Prostate gland (tissue), 2 donors: ENCODE measurements at regions not wholly inside any gene's neighbourhood (a gene's known extent, or its start where the extent isn't known, plus 50 kb on each side); places are given as distances from the start of the nearest gene placed in this dataset.

Experiments used
- DNase-seq: peaks from one replicate; pipeline ENCODE4 v3.0.0-alpha.2; 2019; ENCODE audit warnings: low spot score
- H3K27ac ChIP-seq, 2 donors: fragments of 200-600 bp; sonication (generic); 2 replicates each; pipeline ENCODE4 v1.5.1; 2017 to 2019
- H3K27me3 ChIP-seq: fragments of 200-600 bp; sonication (generic); replicated peaks from 2 replicates; pipeline ENCODE4 v1.5.1; 2019; ENCODE audit not compliant: insufficient read depth
- H3K36me3 ChIP-seq, 2 donors: fragments of 200-600 bp; sonication (generic); 1 replicate in 1 of 2; 2 replicates in 1 of 2; pipeline versions ENCODE4 v1.5.1 to v1.8.1; 2017 to 2019
- H3K4me1 ChIP-seq: fragments of 200-600 bp; sonication (generic); replicated peaks from 2 replicates; pipeline ENCODE4 v1.5.1; 2019
- H3K4me3 ChIP-seq, 2 donors: fragments of 200-600 bp; sonication (generic); 2 replicates each; pipeline ENCODE4 v1.5.1; 2017 to 2019
- H3K9me3 ChIP-seq: fragments of 200-600 bp; sonication (generic); 2 replicates; pipeline ENCODE4 v1.5.1; 2017
- POLR2A ChIP-seq: fragments of 450-650 bp; IDR thresholded peaks from one replicate; pipeline ENCODE4 v1.6.1; 2016; ENCODE audit warnings: antibody characterized with exemption, mild to moderate bottlenecking
- POLR2AphosphoS5 ChIP-seq: sonication (generic); formaldehyde crosslinking; IDR thresholded peaks from one replicate; pipeline ENCODE4 v1.6.1; 2017; ENCODE audit warnings: antibody characterized with exemption
- WGBS: methylation state at CpG from one replicate; pipeline ENCODE4 v1.1.5; 2018; 5-methylcytosine and 5-hydroxymethylcytosine counted together
- intact Hi-C: fragments of 100-400 bp; cut with DNase I; formaldehyde crosslinking; loops from one replicate; pipeline ENCODE4 v1.14.2; 2022
- TF ChIP-seq, protein P1 (sequence below), 4 experiments: fragments of 200-600 bp in 2 of 4; fragments of 450-650 bp in 2 of 4; sonication (generic) in 2 of 4; IDR thresholded peaks; 1 replicate in 3 of 4; 2 replicates in 1 of 4; pipeline ENCODE4 v1.5.1; 2016 to 2019; ENCODE audit warnings: antibody characterized with exemption in 4 of 4, mild to moderate bottlenecking in 2 of 4, moderate library complexity in 2 of 4

DNA sequence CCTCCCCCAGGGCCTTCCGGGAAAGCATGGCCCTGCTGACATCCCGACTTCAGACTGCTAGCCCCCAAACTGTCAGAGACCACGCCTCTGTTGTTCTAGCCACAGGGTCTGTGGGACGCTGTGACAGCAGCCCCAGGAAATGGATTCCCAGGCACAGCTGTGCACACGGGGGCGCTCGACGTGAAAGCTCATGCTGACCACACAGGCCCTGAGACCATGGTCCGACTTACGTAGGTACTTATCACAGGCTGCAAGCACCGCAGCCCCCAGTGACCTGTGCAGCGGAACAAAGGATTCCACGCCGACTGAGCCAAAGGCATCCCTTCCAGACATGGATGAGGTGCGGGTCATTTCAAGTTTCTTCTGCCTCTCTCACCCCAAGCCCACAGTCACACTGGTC, 150.6 kb downstream of the CTTN start:
- Histone ChIP-seq H3K4me1 (no peaks in the 10 kb centered on the region), H3K4me3 (no peak overlapping the region), H3K36me3 (no peaks in the 10 kb centered on the region), H3K9me3 (no peaks in the 10 kb centered on the region), H3K27me3 (no peaks in the 10 kb centered on the region), H3K27ac (no peak overlapping the region)
- intact Hi-C loops, result no loop called here
- WGBS, result 95% methylated on average over 15 of the region's 15 CpGs
- TF ChIP-seq, protein P1, sequence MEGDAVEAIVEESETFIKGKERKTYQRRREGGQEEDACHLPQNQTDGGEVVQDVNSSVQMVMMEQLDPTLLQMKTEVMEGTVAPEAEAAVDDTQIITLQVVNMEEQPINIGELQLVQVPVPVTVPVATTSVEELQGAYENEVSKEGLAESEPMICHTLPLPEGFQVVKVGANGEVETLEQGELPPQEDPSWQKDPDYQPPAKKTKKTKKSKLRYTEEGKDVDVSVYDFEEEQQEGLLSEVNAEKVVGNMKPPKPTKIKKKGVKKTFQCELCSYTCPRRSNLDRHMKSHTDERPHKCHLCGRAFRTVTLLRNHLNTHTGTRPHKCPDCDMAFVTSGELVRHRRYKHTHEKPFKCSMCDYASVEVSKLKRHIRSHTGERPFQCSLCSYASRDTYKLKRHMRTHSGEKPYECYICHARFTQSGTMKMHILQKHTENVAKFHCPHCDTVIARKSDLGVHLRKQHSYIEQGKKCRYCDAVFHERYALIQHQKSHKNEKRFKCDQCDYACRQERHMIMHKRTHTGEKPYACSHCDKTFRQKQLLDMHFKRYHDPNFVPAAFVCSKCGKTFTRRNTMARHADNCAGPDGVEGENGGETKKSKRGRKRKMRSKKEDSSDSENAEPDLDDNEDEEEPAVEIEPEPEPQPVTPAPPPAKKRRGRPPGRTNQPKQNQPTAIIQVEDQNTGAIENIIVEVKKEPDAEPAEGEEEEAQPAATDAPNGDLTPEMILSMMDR (IDR thresholded peaks at IDR 0.05), result no peak
- no peak for TF ChIP-seq POLR2A
- no peak for DNase-seq

DNA sequence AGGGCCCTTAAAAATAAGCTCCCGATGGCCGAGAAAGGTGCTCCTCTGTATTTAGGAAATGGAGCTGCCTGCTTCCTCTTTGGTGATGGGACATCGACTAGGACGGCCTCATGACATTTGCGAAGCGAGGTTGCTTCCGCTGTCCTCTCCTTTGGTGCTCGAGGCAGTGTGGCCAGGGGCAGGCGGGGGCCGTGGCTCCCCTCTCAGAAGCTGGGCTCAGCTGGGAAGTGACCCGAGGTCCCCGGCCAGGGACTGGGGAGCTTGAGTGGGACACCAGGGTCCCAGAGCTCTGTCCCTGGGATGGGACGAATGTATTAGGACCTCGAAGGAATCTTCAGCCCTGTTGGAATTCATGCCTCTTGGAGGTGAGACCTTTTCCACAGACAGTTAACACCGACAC, 151.1 kb downstream of the CTTN start:
- WGBS, result 89% methylated on average over 15 of the region's 15 CpGs
- no peaks in the 10 kb centered on the region for H3K4me1 ChIP-seq
- H3K27me3 ChIP-seq, result no peaks in the 10 kb centered on the region
- H3K9me3 ChIP-seq, result no peaks in the 10 kb centered on the region
- no peak for DNase-seq
- TF ChIP-seq, protein P1 (IDR thresholded peaks at IDR 0.05), result no peak
- TF ChIP-seq POLR2A (no peak), POLR2AphosphoS5 (no peak)
- H3K36me3 ChIP-seq, result no peaks in the 10 kb centered on the region
- intact Hi-C loops, result no loop called here
- H3K27ac ChIP-seq, result no peak overlapping the region
- no peak overlapping the region for H3K4me3 ChIP-seq

DNA sequence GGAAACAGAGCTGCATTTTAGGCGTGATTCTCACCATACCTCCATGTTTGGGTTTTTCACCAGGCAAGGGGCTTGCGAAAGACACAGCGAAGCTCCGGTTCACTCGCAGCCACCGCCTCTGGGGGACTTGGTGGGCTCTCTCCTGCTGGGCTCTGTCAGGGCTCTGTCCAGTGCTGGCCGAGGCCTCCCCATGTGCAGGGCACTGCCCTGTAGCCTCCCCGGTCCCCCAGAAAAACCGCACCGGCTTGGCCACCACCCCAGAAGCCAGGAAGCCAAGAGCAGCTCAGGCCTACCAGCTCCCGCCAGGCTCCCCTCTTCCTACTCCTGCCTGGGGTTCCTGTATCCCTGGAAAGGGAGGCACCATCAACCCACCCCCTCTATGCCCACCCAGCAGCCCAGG, 151.5 kb downstream of the CTTN start:
- no peaks in the 10 kb centered on the region for H3K36me3 ChIP-seq
- no peak overlapping the region for H3K4me3 ChIP-seq
- DNase-seq, result no peak
- no peaks in the 10 kb centered on the region for H3K27me3 ChIP-seq
- no peaks in the 10 kb centered on the region for H3K4me1 ChIP-seq
- no peak overlapping the region for H3K27ac ChIP-seq
- intact Hi-C loops, result no loop called here
- no peaks in the 10 kb centered on the region for H3K9me3 ChIP-seq
- 90% methylated on average over 10 of the region's 11 CpGs for WGBS
- TF ChIP-seq POLR2A (no peak), POLR2AphosphoS5 (no peak)
- TF ChIP-seq, protein P1 (IDR thresholded peaks at IDR 0.05), result no peak

DNA sequence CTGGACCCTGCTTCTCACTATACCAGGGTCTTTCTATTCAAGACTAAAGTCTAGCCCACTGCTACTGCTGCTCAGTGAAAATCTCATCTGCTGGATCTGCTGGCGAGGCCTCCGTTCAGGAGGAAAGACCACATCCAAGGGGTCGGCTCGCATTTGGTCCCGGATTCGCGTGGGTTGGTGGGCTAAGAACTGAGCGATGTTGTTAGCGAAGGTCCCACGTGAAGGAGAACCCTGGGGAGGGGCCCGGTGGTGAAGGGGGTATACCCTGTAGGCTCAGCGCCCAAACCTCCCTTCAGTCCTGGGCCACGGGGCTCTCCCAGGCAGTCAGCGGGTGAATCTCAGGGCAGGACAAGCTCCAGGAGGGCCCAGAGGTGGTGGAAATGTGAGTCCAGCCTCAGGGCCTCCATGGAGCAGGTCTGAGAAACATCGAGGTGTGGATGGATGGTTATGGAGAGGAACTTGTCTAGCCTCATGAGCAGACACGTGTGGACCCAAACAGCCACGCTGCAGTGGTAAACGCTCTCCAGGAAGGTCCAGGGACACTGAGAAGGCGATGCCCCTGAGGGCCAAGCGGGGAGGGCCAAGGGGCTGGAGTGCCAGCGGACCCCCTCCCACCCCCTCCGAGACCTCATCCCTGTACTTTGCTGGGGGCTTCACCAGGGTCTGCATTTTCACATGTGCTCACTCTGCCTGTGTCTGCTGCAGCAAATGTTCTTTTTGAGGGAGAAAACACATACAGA, 152.3 kb downstream of the CTTN start:
- Histone ChIP-seq H3K4me1 (no peaks in the 10 kb centered on the region), H3K4me3 (no peak overlapping the region), H3K9me3 (no peaks in the 10 kb centered on the region), H3K36me3 (no peaks in the 10 kb centered on the region), H3K27me3 (no peaks in the 10 kb centered on the region), H3K27ac (no peak overlapping the region)
- WGBS, result 94% methylated on average over 22 of the region's 22 CpGs
- TF ChIP-seq POLR2AphosphoS5 (no peak), POLR2A (no peak)
- TF ChIP-seq, protein P1 (IDR thresholded peaks at IDR 0.05), result no peak
- intact Hi-C loops, result no loop called here
- DNase-seq, result no peak
